ENCODE measurements at regions not wholly inside any gene's neighbourhood (a gene's known extent, or its start where the extent isn't known, plus 50 kb on each side); places are given as distances from the start of the nearest gene placed in this dataset.

DNA sequence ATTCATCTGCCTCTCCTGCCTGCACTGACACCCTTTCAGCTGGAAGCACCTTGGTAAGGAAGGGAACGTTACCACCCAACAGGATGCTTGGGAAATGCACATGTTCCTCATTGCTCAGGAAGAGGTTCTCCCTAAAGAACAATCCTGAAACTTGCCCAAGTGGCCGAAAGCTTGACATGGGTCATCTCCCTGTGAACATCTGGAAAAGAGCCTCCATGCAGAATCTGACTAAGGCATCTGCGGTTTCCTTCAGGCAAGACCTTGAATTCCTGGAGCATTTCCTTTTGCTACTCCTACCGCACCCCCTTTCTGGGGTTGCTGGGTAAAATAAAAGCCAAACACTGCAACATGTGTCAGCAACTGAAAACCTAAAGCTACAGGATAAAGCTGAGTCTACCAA lies 68.7 kb upstream of the SNRK start:
- TF ChIP-seq, protein P1, sequence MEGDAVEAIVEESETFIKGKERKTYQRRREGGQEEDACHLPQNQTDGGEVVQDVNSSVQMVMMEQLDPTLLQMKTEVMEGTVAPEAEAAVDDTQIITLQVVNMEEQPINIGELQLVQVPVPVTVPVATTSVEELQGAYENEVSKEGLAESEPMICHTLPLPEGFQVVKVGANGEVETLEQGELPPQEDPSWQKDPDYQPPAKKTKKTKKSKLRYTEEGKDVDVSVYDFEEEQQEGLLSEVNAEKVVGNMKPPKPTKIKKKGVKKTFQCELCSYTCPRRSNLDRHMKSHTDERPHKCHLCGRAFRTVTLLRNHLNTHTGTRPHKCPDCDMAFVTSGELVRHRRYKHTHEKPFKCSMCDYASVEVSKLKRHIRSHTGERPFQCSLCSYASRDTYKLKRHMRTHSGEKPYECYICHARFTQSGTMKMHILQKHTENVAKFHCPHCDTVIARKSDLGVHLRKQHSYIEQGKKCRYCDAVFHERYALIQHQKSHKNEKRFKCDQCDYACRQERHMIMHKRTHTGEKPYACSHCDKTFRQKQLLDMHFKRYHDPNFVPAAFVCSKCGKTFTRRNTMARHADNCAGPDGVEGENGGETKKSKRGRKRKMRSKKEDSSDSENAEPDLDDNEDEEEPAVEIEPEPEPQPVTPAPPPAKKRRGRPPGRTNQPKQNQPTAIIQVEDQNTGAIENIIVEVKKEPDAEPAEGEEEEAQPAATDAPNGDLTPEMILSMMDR (IDR thresholded peaks at IDR 0.05; ENCODE audit: low read depth, low read length) = no peak
- TF ChIP-seq EZH2phosphoT487 (IDR thresholded peaks at IDR 0.05; ENCODE audit: low read depth) = no peak

Data from OCI-LY3 (cell line).